ENCODE measurements at regions not wholly inside any gene's neighbourhood (a gene's known extent, or its start where the extent isn't known, plus 50 kb on each side); places are given as distances from the start of the nearest gene placed in this dataset.

- no TSS peak for BruUV-seq (replicated peaks)
- no peak overlapping the region for H3K4me3 Mint-ChIP-seq (ENCODE audit: low read depth, unreplicated experiment)
- H3K9me3 Mint-ChIP-seq (ENCODE audit: low read depth, unreplicated experiment), result no peaks in the 10 kb centered on the region
- no peak for DNase-seq
- peaks cover 61% of the 10 kb centered on the region for H3K27me3 Mint-ChIP-seq (ENCODE audit: unreplicated experiment)
- no peaks in the 10 kb centered on the region for H3K36me3 Mint-ChIP-seq (ENCODE audit: insufficient read depth, unreplicated experiment)
- no peak overlapping the region for H3K27ac Mint-ChIP-seq (ENCODE audit: unreplicated experiment)
- intact Hi-C loops (cut with micrococcal nuclease; ENCODE audit: unreplicated experiment), result loop anchor here (10.0 kb wide), 1 partner anchor 173 kb away; no protein-coding TSS in a partner anchor
- H3K4me1 Mint-ChIP-seq (ENCODE audit: low read depth, unreplicated experiment), result no peaks in the 10 kb centered on the region
- CTCF ChIA-PET, result no interaction called here
- TF ChIP-seq, protein P1, sequence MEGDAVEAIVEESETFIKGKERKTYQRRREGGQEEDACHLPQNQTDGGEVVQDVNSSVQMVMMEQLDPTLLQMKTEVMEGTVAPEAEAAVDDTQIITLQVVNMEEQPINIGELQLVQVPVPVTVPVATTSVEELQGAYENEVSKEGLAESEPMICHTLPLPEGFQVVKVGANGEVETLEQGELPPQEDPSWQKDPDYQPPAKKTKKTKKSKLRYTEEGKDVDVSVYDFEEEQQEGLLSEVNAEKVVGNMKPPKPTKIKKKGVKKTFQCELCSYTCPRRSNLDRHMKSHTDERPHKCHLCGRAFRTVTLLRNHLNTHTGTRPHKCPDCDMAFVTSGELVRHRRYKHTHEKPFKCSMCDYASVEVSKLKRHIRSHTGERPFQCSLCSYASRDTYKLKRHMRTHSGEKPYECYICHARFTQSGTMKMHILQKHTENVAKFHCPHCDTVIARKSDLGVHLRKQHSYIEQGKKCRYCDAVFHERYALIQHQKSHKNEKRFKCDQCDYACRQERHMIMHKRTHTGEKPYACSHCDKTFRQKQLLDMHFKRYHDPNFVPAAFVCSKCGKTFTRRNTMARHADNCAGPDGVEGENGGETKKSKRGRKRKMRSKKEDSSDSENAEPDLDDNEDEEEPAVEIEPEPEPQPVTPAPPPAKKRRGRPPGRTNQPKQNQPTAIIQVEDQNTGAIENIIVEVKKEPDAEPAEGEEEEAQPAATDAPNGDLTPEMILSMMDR (IDR thresholded peaks at IDR 0.05; ENCODE audit: unreplicated experiment), result no peak
These were observed 310.9 kb downstream of the PSAT1 start for GRCh38 chr9:78607853-78608252.

GRCh38 chr9:78609450-78609849, 312.5 kb downstream of the PSAT1 start:
- Mint-ChIP-seq H3K4me3 (ENCODE audit: low read depth, unreplicated experiment) (no peak overlapping the region), H3K27ac (ENCODE audit: unreplicated experiment) (no peak overlapping the region), H3K4me1 (ENCODE audit: low read depth, unreplicated experiment) (no peaks in the 10 kb centered on the region), H3K9me3 (ENCODE audit: low read depth, unreplicated experiment) (no peaks in the 10 kb centered on the region), H3K36me3 (ENCODE audit: insufficient read depth, unreplicated experiment) (no peaks in the 10 kb centered on the region), H3K27me3 (ENCODE audit: unreplicated experiment) (peaks cover 46% of the 10 kb centered on the region)
- CTCF ChIA-PET, result no interaction called here
- intact Hi-C loops (cut with micrococcal nuclease; ENCODE audit: unreplicated experiment), result loop anchor here (10.0 kb wide), 1 partner anchor 175 kb away; no protein-coding TSS in a partner anchor
- no peak for DNase-seq
- TF ChIP-seq, protein P1 (IDR thresholded peaks at IDR 0.05; ENCODE audit: unreplicated experiment), result no peak
- no TSS peak for BruUV-seq (replicated peaks)

DNA sequence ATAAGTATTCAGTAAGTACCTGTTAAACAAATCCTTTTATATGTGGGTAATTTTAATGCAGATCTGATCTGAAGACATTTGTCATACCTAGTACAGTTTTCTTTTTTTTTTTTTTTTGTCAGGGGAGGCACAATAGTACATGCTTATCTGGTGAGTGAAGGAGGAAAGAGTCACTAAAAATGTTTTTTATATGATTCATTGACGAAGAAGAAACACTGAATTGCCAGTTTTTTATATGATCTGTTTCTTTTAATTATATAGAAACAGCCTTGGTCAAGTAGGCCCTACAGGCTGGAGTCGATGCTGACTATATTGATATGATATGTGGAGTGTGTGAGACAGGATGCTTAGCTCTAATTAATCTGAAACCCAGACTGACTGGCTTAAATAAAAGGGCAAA, 315.2 kb downstream of the PSAT1 start:
- CTCF ChIA-PET, result interaction anchor here (0.6 kb wide), 1 partner anchor 51 kb away, joined by 6 read pairs; no protein-coding TSS in a partner anchor
- TF ChIP-seq, protein P1 (IDR thresholded peaks at IDR 0.05; ENCODE audit: unreplicated experiment), result no peak
- Mint-ChIP-seq H3K4me1 (ENCODE audit: low read depth, unreplicated experiment) (no peaks in the 10 kb centered on the region), H3K4me3 (ENCODE audit: low read depth, unreplicated experiment) (no peak overlapping the region), H3K9me3 (ENCODE audit: low read depth, unreplicated experiment) (peaks cover 3% of the 10 kb centered on the region), H3K27me3 (ENCODE audit: unreplicated experiment) (peaks cover 36% of the 10 kb centered on the region), H3K36me3 (ENCODE audit: insufficient read depth, unreplicated experiment) (no peaks in the 10 kb centered on the region), H3K27ac (ENCODE audit: unreplicated experiment) (no peak overlapping the region)
- no peak for DNase-seq
- no TSS peak for BruUV-seq (replicated peaks)
- intact Hi-C loops (cut with micrococcal nuclease; ENCODE audit: unreplicated experiment), result no loop called here

GRCh38 chr9:78613006-78613405, 316.1 kb downstream of the PSAT1 start:
- TF ChIP-seq, protein P1 (IDR thresholded peaks at IDR 0.05; ENCODE audit: unreplicated experiment), result no peak
- no peaks in the 10 kb centered on the region for H3K4me1 Mint-ChIP-seq (ENCODE audit: low read depth, unreplicated experiment)
- no peak overlapping the region for H3K4me3 Mint-ChIP-seq (ENCODE audit: low read depth, unreplicated experiment)
- H3K27me3 Mint-ChIP-seq (ENCODE audit: unreplicated experiment), result peaks cover 27% of the 10 kb centered on the region
- intact Hi-C loops (cut with micrococcal nuclease; ENCODE audit: unreplicated experiment), result no loop called here
- no TSS peak for BruUV-seq (replicated peaks)
- H3K9me3 Mint-ChIP-seq (ENCODE audit: low read depth, unreplicated experiment), result peaks cover 3% of the 10 kb centered on the region
- DNase-seq, result no peak
- H3K36me3 Mint-ChIP-seq (ENCODE audit: insufficient read depth, unreplicated experiment), result no peaks in the 10 kb centered on the region
- CTCF ChIA-PET, result no interaction called here
- H3K27ac Mint-ChIP-seq (ENCODE audit: unreplicated experiment), result no peak overlapping the region
